ENCODE measurements at regions not wholly inside any gene's neighbourhood (a gene's known extent, or its start where the extent isn't known, plus 50 kb on each side); places are given as distances from the start of the nearest gene placed in this dataset.

DNA sequence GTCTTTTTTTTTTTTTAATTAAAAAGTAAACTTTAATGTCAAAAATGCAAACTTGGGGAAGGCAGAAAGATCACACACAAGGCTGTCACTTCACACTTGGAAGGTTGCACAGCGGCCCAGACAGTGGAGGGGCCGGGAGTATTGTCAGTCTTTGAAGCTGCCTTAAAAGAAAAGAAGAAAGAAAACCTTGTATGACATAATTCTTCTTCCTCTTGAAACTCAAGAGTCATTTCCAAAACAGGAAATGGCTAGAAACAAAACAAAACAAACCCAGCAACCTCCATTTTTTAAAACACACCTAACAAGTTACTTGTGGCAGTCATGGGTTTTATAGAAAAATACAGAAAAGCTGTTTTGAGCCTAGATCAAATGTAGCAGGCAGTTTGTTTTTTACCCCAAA, 68.1 kb upstream of the MAGI1 start:
- intact Hi-C loops (cut with DNase I; ENCODE audit: low total_unique reads), result no loop called here
- Histone ChIP-seq H3K4me3 (no peak overlapping the region), H3K36me3 (no peaks in the 10 kb centered on the region), H3K4me1 (peaks cover 0 to 3% (median 0%) of the 10 kb centered on the region in 4 donors), H3K9me3 (no peaks in the 10 kb centered on the region), H3K27ac (no peak overlapping the region), H3K27me3 (no peaks in the 10 kb centered on the region)
- TF ChIP-seq, protein P1, sequence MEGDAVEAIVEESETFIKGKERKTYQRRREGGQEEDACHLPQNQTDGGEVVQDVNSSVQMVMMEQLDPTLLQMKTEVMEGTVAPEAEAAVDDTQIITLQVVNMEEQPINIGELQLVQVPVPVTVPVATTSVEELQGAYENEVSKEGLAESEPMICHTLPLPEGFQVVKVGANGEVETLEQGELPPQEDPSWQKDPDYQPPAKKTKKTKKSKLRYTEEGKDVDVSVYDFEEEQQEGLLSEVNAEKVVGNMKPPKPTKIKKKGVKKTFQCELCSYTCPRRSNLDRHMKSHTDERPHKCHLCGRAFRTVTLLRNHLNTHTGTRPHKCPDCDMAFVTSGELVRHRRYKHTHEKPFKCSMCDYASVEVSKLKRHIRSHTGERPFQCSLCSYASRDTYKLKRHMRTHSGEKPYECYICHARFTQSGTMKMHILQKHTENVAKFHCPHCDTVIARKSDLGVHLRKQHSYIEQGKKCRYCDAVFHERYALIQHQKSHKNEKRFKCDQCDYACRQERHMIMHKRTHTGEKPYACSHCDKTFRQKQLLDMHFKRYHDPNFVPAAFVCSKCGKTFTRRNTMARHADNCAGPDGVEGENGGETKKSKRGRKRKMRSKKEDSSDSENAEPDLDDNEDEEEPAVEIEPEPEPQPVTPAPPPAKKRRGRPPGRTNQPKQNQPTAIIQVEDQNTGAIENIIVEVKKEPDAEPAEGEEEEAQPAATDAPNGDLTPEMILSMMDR (IDR thresholded peaks at IDR 0.05), result no peak
- no peak for TF ChIP-seq POLR2AphosphoS5 (IDR thresholded peaks at IDR 0.05)
- TF ChIP-seq POLR2A (IDR thresholded peaks at IDR 0.05), result no peak
- no peak for TF ChIP-seq EP300 (IDR thresholded peaks at IDR 0.05)
- no peak for DNase-seq
- 65 to 83% (median 69%) methylated on average over 2 of the region's 2 CpGs for WGBS, 5 donors

DNA sequence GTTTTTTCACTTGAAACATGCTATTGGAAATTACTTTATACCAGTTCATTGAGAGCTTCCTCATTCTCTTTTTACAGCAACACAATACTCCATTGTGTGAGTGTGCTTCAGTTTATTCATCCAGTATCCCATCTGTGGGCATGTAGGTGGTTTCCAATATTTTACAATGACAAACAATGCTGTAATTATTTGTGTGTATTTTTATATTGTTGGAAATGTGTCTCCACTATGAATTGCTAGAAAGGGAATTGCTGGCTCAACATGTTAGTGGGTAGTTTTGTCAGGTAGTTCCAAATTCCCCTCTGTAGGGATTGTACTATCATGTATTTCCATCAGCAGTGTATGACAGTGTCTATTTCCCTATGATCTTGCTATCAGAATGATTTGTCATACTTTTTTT, 65.8 kb upstream of the MAGI1 start:
- no peaks in the 10 kb centered on the region for H3K36me3 ChIP-seq
- no peak overlapping the region for H3K27ac ChIP-seq
- H3K27me3 ChIP-seq, result no peaks in the 10 kb centered on the region
- TF ChIP-seq EP300 (IDR thresholded peaks at IDR 0.05), result no peak
- TF ChIP-seq POLR2A (IDR thresholded peaks at IDR 0.05), result no peak
- TF ChIP-seq POLR2AphosphoS5 (IDR thresholded peaks at IDR 0.05), result no peak
- TF ChIP-seq, protein P1 (IDR thresholded peaks at IDR 0.05), result no peak
- intact Hi-C loops (cut with DNase I; ENCODE audit: low total_unique reads), result no loop called here
- no peaks in the 10 kb centered on the region for H3K9me3 ChIP-seq
- no peak overlapping the region for H3K4me3 ChIP-seq
- DNase-seq, result no peak
- H3K4me1 ChIP-seq, result no peaks in the 10 kb centered on the region

DNA sequence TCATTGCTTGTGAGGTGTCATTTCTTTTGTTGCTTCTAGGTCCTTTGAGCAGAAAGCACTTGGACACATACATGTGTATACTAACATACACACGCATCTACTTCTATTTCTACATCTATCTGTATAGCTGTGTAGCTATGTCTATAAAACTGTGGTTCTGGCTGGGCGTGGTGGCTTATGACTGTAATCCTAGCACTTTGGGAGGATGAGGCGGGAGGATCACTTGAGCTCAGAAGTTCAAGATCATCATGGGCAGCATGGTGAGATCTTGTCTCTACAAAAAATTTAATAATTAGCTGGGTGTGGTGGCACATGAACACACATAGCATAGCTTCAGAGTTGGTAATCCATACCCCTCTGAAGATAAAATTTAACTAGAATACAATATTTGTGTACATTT, 65.0 kb upstream of the MAGI1 start:
- H3K27me3 ChIP-seq, result no peaks in the 10 kb centered on the region
- TF ChIP-seq, protein P1 (IDR thresholded peaks at IDR 0.05), result no peak
- TF ChIP-seq EP300 (IDR thresholded peaks at IDR 0.05), result no peak
- H3K4me3 ChIP-seq, result no peak overlapping the region
- WGBS, 5 donors, result 93 to 96% (median 96%) methylated on average over 3 of the region's 3 CpGs
- no peaks in the 10 kb centered on the region for H3K4me1 ChIP-seq
- intact Hi-C loops (cut with DNase I; ENCODE audit: low total_unique reads), result no loop called here
- H3K9me3 ChIP-seq, result no peaks in the 10 kb centered on the region
- no peak overlapping the region for H3K27ac ChIP-seq
- DNase-seq, result no peak
- no peaks in the 10 kb centered on the region for H3K36me3 ChIP-seq

- Histone ChIP-seq H3K36me3 (no peaks in the 10 kb centered on the region), H3K4me3 (no peak overlapping the region), H3K27ac (no peak overlapping the region), H3K9me3 (no peaks in the 10 kb centered on the region), H3K4me1 (no peaks in the 10 kb centered on the region), H3K27me3 (no peaks in the 10 kb centered on the region)
- TF ChIP-seq POLR2A (IDR thresholded peaks at IDR 0.05) (no peak), EP300 (IDR thresholded peaks at IDR 0.05) (no peak), POLR2AphosphoS5 (IDR thresholded peaks at IDR 0.05) (no peak)
- TF ChIP-seq, protein P1 (IDR thresholded peaks at IDR 0.05), result no peak
- 80 to 84% (median 81%) methylated on average over 3 of the region's 3 CpGs for WGBS, 5 donors
- DNase-seq, result no peak
- intact Hi-C loops (cut with DNase I; ENCODE audit: low total_unique reads), result no loop called here
Observed at GRCh38 chr3:66101901-66102300, 63.2 kb upstream of the MAGI1 start.

Measured in stomach (tissue), 8 donors.